H4 (cell line): ENCODE measurements at regions not wholly inside any gene's neighbourhood (a gene's known extent, or its start where the extent isn't known, plus 50 kb on each side); places are given as distances from the start of the nearest gene placed in this dataset.

ENCODE experiments used
- DNase-seq: peaks from one replicate; pipeline ENCODE4 v3.0.0-alpha.2; 2015; ENCODE audit warnings: low spot score

DNA sequence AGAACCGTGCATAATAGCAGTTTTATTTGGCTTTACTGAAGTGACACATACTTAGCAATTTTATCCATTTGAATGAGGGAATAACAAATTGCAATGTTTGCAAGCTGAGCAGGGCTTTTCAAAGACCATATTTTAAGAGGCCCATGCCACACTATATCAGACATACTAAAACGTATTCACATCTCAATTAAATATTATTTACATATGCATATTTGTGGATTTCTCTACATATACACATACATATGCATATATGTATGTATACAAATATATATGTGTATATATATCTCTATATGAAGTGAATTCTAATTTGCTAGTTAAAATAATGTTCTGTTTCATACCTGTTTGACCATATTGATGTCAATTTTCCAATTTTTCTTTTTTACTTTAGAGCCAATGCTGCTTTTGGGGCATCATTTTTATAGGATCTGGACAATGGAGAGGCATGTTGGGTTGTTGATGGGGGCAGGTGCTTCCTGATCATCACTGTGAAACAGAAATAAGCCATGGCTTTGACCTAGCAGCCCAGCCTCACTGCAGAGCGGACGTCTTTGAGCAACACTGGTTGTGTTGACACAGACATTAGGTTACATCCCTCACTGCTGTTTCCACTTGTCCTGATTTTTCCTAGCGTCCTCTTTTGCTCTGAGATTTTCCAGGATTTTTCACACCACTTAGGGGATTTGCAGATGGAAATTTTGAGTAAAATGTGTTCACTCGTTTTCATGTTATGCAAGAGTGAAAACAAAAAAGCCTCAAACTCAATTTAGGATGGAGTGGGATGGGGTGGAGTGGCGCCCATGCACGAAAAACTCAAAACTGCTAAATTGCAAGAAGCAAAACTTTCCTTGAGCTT, 56.9 kb downstream of the RDH14 start:
- DNase-seq = no peak

DNA sequence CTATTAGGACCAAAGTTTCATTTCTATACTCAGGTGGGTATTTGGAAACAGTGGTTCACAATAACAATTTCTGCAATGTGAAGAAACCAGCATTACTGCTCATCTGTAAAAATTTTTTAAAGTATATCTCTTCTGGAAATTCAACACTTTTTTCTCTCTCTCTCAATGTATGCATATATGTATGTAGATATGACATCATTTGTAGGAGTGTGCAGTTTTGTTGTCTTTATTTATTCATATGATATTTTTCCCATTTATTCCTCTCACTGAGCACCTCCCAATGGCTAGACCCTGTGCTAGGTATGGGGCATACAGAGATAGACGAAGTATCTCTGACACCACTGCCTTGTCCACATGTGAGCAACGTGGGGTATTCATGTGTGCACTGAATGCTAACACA, 58.3 kb downstream of the RDH14 start:
- DNase-seq = no peak

DNA sequence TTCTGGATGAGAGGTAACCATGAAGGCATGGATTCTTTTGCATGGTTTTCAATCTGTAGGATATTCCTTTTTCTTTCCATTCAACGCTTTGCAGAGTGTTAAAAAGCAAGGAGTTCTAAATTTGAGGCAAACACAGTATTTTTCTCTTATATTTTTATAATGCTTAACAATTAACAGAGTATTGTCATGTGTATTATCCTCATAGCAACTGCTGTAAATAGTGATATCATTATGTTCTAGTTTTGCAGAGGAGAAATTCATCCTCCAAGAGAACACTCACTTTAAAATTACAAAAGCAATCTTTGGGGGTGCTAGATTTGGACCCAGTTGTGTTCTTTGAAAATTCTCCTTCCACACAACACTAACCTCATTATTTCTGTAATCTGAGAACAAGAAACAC, 58.7 kb downstream of the RDH14 start:
- DNase-seq = no peak

GRCh38 chr2:18501156-18501555, 59.3 kb downstream of the RDH14 start:
- no peak for DNase-seq

DNA sequence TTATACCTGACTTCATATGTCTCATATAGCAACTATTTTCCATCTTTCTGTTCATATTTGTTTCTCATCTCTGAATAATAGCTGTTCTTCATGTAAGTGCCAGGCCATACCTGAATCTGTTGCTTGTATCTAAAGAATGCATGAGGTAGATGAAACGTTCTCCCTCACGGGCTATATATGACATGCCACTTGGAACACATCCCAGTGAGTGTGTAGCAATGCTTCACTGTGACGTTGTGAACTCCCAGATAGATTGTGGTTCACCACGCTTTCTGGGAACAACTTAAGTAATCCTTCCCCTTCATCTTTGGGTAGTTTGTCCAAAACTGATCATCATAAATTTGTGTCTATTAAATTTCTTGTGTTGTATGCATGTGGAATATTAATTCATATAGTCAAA, 60.1 kb downstream of the RDH14 start:
- DNase-seq = peak; percentile 56

- no peak for DNase-seq
Measured at GRCh38 chr2:18498531-18498930, 61.9 kb downstream of the RDH14 start.

- DNase-seq = no peak
Measured at GRCh38 chr2:18496516-18496915, 63.9 kb downstream of the RDH14 start.

- no peak for DNase-seq
Measured at GRCh38 chr2:18495058-18495457, 65.4 kb downstream of the RDH14 start.

- DNase-seq = no peak
Measured at GRCh38 chr2:18492721-18493120, 67.7 kb downstream of the RDH14 start.

- DNase-seq = no peak
Measured at GRCh38 chr2:18491577-18491976, 68.9 kb downstream of the RDH14 start.

- DNase-seq = no peak
Measured at GRCh38 chr2:18490901-18491300, 69.6 kb downstream of the RDH14 start.

- DNase-seq = no peak
Measured at GRCh38 chr2:18487106-18487913, 73.1 kb downstream of the RDH14 start.

DNA sequence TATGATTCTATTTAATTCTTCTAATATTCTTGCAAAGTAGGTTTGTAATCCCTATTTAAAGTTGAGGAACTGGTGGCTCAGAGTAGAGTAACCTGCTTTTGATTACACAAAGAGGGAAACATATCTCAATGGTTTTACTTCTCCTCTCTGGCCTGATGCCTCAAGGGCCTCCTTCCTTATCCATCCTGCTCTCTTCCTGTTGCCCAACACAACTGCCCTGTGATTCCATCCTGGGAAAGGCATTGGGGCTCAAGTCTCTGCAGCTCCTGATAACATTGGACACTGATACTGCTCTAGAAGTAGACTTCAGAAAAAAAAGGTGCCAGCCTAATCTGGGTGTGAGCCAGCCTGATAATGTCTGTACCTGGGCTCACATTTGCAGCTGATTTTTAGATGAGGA, 75.8 kb downstream of the RDH14 start:
- DNase-seq = no peak

DNA sequence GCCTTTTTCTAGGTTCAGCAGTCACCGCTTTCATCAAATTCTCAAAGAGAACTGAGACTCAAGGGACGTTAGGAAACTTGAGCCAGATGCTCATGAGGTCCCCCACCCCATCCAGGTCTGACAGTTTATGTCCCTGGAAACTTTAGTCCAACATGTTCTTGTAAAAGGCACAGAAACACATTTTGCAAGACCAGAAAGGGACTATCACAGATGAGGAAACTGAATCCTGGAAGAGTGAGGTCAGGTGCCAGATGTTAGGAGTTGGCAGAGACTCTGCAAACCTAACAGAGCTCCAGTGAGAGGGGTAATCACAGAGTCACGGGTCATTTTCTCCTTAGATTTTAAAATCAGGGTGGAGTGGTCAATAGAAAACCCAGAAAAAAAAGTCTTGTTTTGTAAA, 76.6 kb downstream of the RDH14 start:
- DNase-seq = no peak

- DNase-seq = no peak
Measured at GRCh38 chr2:18482666-18483065, 77.8 kb downstream of the RDH14 start.

GRCh38 chr2:18479947-18480369, 80.5 kb downstream of the RDH14 start:
- DNase-seq = no peak

DNA sequence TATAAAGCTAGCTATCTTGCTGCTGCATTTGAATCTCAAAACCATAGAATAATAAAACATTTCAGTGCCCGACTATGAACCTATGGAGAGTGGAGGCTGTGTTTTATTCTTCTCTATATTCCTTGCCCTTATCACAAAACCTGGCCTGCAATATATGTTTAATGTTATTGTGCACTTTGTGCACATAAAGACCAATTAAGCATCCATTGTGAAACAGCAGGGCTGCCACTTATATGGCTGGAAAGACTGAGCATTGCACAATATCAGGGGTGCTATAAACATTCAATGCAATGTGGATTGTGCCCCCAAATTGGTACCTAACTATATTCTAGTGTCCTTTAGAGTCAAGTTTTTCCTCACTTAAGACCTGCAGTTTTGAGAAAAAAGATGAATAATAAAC, 83.2 kb downstream of the RDH14 start:
- DNase-seq = no peak

DNA sequence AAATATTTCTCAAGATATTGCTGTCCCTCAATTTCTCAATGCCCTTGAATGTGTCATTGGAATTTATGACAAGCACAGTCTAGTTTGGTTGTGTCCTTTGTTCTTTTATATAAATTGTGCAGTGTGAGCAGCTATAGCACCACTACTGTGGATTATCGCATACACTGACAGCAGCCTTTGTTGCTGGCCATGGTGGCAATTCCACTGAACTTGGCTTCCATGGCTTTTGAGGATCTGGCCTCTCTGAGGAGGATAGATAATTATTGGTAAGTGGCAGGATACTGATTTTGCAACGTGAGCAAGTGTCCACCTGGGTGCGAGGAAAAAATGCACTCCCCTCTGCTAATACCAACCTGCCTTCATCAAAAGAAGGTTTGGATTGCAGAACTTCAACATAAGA, 84.0 kb downstream of the RDH14 start:
- DNase-seq = no peak

GRCh38 chr2:18475884-18476283, 84.6 kb downstream of the RDH14 start:
- DNase-seq = no peak

- no peak for DNase-seq
Measured at GRCh38 chr2:18474700-18475099, 85.8 kb downstream of the RDH14 start.

GRCh38 chr2:18473241-18474181, 86.9 kb downstream of the RDH14 start:
- peak; percentile 17 for DNase-seq

- DNase-seq = no peak
Measured at GRCh38 chr2:18467749-18468360, 92.6 kb downstream of the RDH14 start.
